ENCODE measurements at regions not wholly inside any gene's neighbourhood (a gene's known extent, or its start where the extent isn't known, plus 50 kb on each side); places are given as distances from the start of the nearest gene placed in this dataset.
A peak's percentile ranks its signal among the peaks of the same experiment; 100 is the strongest.

- TF ChIP-seq, protein P1, sequence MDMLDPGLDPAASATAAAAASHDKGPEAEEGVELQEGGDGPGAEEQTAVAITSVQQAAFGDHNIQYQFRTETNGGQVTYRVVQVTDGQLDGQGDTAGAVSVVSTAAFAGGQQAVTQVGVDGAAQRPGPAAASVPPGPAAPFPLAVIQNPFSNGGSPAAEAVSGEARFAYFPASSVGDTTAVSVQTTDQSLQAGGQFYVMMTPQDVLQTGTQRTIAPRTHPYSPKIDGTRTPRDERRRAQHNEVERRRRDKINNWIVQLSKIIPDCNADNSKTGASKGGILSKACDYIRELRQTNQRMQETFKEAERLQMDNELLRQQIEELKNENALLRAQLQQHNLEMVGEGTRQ (IDR thresholded peaks at IDR 0.05; ENCODE audit: low read length), result peak; percentile 80
- TF ChIP-seq POU5F1 (IDR thresholded peaks at IDR 0.05; ENCODE audit: low read depth, low read length), result no peak
- TF ChIP-seq POLR2A (IDR thresholded peaks at IDR 0.05; ENCODE audit: control extremely low read depth in 1 of 2, low read depth in 2 of 2, low read length in 2 of 2), result no peak
- no peak for TF ChIP-seq NRF1 (IDR thresholded peaks at IDR 0.05; ENCODE audit: low read depth, low read length)
- TF ChIP-seq SUZ12 (IDR thresholded peaks at IDR 0.05; ENCODE audit: low read length), result no peak
- TF ChIP-seq FOSL1 (IDR thresholded peaks at IDR 0.05; ENCODE audit: insufficient read depth, low read depth, low read length), result no peak
- TF ChIP-seq, protein P2, sequence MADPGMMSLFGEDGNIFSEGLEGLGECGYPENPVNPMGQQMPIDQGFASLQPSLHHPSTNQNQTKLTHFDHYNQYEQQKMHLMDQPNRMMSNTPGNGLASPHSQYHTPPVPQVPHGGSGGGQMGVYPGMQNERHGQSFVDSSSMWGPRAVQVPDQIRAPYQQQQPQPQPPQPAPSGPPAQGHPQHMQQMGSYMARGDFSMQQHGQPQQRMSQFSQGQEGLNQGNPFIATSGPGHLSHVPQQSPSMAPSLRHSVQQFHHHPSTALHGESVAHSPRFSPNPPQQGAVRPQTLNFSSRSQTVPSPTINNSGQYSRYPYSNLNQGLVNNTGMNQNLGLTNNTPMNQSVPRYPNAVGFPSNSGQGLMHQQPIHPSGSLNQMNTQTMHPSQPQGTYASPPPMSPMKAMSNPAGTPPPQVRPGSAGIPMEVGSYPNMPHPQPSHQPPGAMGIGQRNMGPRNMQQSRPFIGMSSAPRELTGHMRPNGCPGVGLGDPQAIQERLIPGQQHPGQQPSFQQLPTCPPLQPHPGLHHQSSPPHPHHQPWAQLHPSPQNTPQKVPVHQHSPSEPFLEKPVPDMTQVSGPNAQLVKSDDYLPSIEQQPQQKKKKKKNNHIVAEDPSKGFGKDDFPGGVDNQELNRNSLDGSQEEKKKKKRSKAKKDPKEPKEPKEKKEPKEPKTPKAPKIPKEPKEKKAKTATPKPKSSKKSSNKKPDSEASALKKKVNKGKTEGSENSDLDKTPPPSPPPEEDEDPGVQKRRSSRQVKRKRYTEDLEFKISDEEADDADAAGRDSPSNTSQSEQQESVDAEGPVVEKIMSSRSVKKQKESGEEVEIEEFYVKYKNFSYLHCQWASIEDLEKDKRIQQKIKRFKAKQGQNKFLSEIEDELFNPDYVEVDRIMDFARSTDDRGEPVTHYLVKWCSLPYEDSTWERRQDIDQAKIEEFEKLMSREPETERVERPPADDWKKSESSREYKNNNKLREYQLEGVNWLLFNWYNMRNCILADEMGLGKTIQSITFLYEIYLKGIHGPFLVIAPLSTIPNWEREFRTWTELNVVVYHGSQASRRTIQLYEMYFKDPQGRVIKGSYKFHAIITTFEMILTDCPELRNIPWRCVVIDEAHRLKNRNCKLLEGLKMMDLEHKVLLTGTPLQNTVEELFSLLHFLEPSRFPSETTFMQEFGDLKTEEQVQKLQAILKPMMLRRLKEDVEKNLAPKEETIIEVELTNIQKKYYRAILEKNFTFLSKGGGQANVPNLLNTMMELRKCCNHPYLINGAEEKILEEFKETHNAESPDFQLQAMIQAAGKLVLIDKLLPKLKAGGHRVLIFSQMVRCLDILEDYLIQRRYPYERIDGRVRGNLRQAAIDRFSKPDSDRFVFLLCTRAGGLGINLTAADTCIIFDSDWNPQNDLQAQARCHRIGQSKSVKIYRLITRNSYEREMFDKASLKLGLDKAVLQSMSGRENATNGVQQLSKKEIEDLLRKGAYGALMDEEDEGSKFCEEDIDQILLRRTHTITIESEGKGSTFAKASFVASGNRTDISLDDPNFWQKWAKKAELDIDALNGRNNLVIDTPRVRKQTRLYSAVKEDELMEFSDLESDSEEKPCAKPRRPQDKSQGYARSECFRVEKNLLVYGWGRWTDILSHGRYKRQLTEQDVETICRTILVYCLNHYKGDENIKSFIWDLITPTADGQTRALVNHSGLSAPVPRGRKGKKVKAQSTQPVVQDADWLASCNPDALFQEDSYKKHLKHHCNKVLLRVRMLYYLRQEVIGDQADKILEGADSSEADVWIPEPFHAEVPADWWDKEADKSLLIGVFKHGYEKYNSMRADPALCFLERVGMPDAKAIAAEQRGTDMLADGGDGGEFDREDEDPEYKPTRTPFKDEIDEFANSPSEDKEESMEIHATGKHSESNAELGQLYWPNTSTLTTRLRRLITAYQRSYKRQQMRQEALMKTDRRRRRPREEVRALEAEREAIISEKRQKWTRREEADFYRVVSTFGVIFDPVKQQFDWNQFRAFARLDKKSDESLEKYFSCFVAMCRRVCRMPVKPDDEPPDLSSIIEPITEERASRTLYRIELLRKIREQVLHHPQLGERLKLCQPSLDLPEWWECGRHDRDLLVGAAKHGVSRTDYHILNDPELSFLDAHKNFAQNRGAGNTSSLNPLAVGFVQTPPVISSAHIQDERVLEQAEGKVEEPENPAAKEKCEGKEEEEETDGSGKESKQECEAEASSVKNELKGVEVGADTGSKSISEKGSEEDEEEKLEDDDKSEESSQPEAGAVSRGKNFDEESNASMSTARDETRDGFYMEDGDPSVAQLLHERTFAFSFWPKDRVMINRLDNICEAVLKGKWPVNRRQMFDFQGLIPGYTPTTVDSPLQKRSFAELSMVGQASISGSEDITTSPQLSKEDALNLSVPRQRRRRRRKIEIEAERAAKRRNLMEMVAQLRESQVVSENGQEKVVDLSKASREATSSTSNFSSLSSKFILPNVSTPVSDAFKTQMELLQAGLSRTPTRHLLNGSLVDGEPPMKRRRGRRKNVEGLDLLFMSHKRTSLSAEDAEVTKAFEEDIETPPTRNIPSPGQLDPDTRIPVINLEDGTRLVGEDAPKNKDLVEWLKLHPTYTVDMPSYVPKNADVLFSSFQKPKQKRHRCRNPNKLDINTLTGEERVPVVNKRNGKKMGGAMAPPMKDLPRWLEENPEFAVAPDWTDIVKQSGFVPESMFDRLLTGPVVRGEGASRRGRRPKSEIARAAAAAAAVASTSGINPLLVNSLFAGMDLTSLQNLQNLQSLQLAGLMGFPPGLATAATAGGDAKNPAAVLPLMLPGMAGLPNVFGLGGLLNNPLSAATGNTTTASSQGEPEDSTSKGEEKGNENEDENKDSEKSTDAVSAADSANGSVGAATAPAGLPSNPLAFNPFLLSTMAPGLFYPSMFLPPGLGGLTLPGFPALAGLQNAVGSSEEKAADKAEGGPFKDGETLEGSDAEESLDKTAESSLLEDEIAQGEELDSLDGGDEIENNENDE (IDR thresholded peaks at IDR 0.05; ENCODE audit: insufficient replicate concordance, low read length), result no peak
- TF ChIP-seq ATF3 (IDR thresholded peaks at IDR 0.05; ENCODE audit: insufficient read depth, low read depth, low read length), result peak; percentile 42; the same call in 1 of the 2 replicates
- TF ChIP-seq RAD21 (IDR thresholded peaks at IDR 0.05 in 1 of 2, conservative IDR thresholded peaks at IDR 0.05 in 1 of 2; ENCODE audit: low read depth in 2 of 2, low read length in 2 of 2), result peak; percentile 14 to 32; a peak in 2 of 4 replicates
- TF ChIP-seq SIX5 (IDR thresholded peaks at IDR 0.05; ENCODE audit: low read depth, low read length), result peak; percentile 67
Measured at GRCh38 chr18:34647251-34647650, 62.8 kb upstream of the DTNA start (continued).
